GM12873 (cell line): ENCODE measurements at regions not wholly inside any gene's neighbourhood (a gene's known extent, or its start where the extent isn't known, plus 50 kb on each side); places are given as distances from the start of the nearest gene placed in this dataset.

Source experiments
- CTCF ChIP-seq: IDR thresholded peaks from 2 replicates; pipeline ENCODE4 v1.5.1; 2012; ENCODE audit warnings: low read depth, mild to moderate bottlenecking, moderate library complexity, low read length, control low read depth; ENCODE audit not compliant: insufficient read depth; ENCODE audit errors: missing control alignments

GRCh38 chr20:6240059-6240458 lies 117.2 kb upstream of the FERMT1 start:
- no peak for TF ChIP-seq CTCF

- TF ChIP-seq CTCF = no peak
Measured at GRCh38 chr20:6238421-6238820, 115.6 kb upstream of the FERMT1 start.

- TF ChIP-seq CTCF = no peak
Measured at GRCh38 chr20:6235510-6235909, 112.7 kb upstream of the FERMT1 start.

GRCh38 chr20:6232436-6232835 lies 109.6 kb upstream of the FERMT1 start:
- TF ChIP-seq CTCF = no peak

DNA sequence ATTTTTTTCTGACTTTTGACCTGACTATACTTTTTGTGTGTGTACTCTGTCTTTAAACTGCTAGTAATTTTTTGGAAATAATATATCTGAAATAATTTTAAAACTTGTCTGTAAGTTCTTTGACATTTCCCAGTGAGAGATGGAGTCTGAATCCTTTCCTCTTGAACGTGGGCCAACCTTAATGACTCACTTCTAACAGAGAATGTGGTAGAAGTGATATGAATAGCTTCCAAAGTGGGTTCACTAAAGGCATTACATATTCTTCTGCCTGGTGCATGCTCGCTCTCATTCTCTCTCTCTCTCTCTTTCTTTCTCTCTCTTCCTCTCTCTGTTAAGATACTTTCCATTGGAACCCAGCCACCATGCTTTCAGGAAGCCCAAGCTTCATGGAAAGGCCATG lies 108.7 kb upstream of the FERMT1 start:
- TF ChIP-seq CTCF = no peak

DNA sequence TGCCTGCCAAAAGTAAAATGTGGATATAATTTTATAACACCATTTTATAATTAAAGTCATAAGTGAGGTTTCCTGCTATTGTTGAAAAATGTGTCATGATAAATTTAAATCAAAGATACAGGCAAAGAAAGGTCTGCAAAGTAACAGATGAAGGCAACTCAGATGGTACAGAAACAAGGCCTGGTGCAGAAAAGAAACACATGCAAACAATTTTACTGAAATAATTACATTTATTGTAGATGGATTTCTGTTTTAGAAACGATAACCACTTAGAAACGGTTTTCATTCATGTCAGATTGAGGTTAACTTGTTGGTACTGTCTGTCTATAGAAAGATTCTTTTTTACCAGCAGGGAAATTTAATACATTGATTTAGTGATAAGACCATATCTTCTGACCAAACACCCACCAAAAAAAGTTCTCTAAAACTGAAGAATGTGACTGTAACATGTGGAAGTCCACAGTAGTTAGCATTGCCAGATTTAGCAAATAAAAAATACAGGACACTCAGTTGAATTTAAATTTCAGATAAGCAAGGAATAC lies 105.5 kb upstream of the FERMT1 start:
- TF ChIP-seq CTCF = no peak

- TF ChIP-seq CTCF = no peak
Measured at GRCh38 chr20:6213311-6213710, 90.5 kb upstream of the FERMT1 start.
